HEK293 (cell line): ENCODE measurements at regions not wholly inside any gene's neighbourhood (a gene's known extent, or its start where the extent isn't known, plus 50 kb on each side); places are given as distances from the start of the nearest gene placed in this dataset.

ENCODE experiments used
- BCL11A ChIP-seq: fragments of 450-650 bp; formaldehyde crosslinking; IDR thresholded peaks from 2 replicates; pipeline ENCODE4 v1.5.1; 2016; ENCODE audit warnings: low read depth, missing biosample characterization, missing genetic modification characterization
- ZNF114 ChIP-seq: fragments of 450-650 bp; formaldehyde crosslinking; IDR thresholded peaks from 2 replicates; pipeline ENCODE4 v1.5.0; 2017; ENCODE audit warnings: missing biosample characterization, missing genetic modification characterization
- TF ChIP-seq, protein P1 (sequence below): fragments of 450-650 bp; formaldehyde crosslinking; IDR thresholded peaks from 2 replicates; pipeline ENCODE4 v1.5.1; 2016; ENCODE audit warnings: missing biosample characterization, missing genetic modification characterization
- TF ChIP-seq, protein P2 (sequence below): fragments of 450-650 bp; formaldehyde crosslinking; IDR thresholded peaks from 2 replicates; pipeline ENCODE4 v1.5.1; 2016; ENCODE audit warnings: missing biosample characterization, missing genetic modification characterization
- TF ChIP-seq, protein P3 (sequence below): fragments of 450-650 bp; IDR thresholded peaks from 2 replicates; pipeline ENCODE4 v1.5.1; 2018; ENCODE audit warnings: missing biosample characterization, missing genetic modification characterization
- TF ChIP-seq, protein P4 (sequence below): fragments of 450-650 bp; formaldehyde crosslinking; IDR thresholded peaks from 2 replicates; pipeline ENCODE4 v1.5.1; 2016; ENCODE audit warnings: missing biosample characterization, missing genetic modification characterization
- TF ChIP-seq, protein P5 (sequence below): fragments of 450-650 bp; formaldehyde crosslinking; IDR thresholded peaks from 2 replicates; pipeline ENCODE4 v1.5.1; 2016; ENCODE audit warnings: missing biosample characterization, missing genetic modification characterization, borderline replicate concordance
- TF ChIP-seq, protein P6 (sequence below): fragments of 450-650 bp; formaldehyde crosslinking; IDR thresholded peaks from 2 replicates; pipeline ENCODE4 v1.5.1; 2016; ENCODE audit warnings: missing biosample characterization, missing genetic modification characterization
- TF ChIP-seq, protein P7 (sequence below): fragments of 450-650 bp; formaldehyde crosslinking; IDR thresholded peaks from 2 replicates; pipeline ENCODE4 v1.5.1; 2016; ENCODE audit warnings: missing biosample characterization, missing genetic modification characterization

DNA sequence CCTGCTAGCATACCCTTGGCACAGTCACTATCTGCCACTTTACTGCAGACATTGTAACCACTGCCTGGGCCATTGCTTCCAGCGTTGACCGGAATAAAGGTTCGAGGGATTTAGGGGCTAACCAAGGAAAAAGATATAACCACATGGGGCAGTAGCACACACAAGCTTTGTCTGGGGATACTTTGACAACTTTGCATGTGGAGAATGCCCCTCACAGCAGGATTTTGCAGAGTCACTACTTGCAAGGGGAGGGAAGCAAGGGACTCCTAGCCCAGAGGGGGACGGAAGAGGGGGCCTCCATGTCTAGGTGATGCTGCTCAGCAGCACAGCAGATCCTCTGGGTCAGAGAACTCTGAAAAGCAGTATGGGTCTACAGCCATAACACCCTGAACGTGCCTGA lies 138.7 kb downstream of the SPP2 start:
- TF ChIP-seq, protein P1, sequence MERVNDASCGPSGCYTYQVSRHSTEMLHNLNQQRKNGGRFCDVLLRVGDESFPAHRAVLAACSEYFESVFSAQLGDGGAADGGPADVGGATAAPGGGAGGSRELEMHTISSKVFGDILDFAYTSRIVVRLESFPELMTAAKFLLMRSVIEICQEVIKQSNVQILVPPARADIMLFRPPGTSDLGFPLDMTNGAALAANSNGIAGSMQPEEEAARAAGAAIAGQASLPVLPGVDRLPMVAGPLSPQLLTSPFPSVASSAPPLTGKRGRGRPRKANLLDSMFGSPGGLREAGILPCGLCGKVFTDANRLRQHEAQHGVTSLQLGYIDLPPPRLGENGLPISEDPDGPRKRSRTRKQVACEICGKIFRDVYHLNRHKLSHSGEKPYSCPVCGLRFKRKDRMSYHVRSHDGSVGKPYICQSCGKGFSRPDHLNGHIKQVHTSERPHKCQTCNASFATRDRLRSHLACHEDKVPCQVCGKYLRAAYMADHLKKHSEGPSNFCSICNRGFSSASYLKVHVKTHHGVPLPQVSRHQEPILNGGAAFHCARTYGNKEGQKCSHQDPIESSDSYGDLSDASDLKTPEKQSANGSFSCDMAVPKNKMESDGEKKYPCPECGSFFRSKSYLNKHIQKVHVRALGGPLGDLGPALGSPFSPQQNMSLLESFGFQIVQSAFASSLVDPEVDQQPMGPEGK (tag by site-specific recombination), result no peak
- TF ChIP-seq, protein P2, sequence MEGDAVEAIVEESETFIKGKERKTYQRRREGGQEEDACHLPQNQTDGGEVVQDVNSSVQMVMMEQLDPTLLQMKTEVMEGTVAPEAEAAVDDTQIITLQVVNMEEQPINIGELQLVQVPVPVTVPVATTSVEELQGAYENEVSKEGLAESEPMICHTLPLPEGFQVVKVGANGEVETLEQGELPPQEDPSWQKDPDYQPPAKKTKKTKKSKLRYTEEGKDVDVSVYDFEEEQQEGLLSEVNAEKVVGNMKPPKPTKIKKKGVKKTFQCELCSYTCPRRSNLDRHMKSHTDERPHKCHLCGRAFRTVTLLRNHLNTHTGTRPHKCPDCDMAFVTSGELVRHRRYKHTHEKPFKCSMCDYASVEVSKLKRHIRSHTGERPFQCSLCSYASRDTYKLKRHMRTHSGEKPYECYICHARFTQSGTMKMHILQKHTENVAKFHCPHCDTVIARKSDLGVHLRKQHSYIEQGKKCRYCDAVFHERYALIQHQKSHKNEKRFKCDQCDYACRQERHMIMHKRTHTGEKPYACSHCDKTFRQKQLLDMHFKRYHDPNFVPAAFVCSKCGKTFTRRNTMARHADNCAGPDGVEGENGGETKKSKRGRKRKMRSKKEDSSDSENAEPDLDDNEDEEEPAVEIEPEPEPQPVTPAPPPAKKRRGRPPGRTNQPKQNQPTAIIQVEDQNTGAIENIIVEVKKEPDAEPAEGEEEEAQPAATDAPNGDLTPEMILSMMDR (tag by site-specific recombination), result no peak
- TF ChIP-seq ZNF114 (tag by site-specific recombination) (no peak), BCL11A (tag by site-specific recombination) (no peak)
- TF ChIP-seq, protein P3, sequence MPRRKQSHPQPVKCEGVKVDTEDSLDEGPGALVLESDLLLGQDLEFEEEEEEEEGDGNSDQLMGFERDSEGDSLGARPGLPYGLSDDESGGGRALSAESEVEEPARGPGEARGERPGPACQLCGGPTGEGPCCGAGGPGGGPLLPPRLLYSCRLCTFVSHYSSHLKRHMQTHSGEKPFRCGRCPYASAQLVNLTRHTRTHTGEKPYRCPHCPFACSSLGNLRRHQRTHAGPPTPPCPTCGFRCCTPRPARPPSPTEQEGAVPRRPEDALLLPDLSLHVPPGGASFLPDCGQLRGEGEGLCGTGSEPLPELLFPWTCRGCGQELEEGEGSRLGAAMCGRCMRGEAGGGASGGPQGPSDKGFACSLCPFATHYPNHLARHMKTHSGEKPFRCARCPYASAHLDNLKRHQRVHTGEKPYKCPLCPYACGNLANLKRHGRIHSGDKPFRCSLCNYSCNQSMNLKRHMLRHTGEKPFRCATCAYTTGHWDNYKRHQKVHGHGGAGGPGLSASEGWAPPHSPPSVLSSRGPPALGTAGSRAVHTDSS, result no peak
- TF ChIP-seq, protein P4, sequence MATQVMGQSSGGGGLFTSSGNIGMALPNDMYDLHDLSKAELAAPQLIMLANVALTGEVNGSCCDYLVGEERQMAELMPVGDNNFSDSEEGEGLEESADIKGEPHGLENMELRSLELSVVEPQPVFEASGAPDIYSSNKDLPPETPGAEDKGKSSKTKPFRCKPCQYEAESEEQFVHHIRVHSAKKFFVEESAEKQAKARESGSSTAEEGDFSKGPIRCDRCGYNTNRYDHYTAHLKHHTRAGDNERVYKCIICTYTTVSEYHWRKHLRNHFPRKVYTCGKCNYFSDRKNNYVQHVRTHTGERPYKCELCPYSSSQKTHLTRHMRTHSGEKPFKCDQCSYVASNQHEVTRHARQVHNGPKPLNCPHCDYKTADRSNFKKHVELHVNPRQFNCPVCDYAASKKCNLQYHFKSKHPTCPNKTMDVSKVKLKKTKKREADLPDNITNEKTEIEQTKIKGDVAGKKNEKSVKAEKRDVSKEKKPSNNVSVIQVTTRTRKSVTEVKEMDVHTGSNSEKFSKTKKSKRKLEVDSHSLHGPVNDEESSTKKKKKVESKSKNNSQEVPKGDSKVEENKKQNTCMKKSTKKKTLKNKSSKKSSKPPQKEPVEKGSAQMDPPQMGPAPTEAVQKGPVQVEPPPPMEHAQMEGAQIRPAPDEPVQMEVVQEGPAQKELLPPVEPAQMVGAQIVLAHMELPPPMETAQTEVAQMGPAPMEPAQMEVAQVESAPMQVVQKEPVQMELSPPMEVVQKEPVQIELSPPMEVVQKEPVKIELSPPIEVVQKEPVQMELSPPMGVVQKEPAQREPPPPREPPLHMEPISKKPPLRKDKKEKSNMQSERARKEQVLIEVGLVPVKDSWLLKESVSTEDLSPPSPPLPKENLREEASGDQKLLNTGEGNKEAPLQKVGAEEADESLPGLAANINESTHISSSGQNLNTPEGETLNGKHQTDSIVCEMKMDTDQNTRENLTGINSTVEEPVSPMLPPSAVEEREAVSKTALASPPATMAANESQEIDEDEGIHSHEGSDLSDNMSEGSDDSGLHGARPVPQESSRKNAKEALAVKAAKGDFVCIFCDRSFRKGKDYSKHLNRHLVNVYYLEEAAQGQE (tag by site-specific recombination), result no peak
- TF ChIP-seq, protein P5, sequence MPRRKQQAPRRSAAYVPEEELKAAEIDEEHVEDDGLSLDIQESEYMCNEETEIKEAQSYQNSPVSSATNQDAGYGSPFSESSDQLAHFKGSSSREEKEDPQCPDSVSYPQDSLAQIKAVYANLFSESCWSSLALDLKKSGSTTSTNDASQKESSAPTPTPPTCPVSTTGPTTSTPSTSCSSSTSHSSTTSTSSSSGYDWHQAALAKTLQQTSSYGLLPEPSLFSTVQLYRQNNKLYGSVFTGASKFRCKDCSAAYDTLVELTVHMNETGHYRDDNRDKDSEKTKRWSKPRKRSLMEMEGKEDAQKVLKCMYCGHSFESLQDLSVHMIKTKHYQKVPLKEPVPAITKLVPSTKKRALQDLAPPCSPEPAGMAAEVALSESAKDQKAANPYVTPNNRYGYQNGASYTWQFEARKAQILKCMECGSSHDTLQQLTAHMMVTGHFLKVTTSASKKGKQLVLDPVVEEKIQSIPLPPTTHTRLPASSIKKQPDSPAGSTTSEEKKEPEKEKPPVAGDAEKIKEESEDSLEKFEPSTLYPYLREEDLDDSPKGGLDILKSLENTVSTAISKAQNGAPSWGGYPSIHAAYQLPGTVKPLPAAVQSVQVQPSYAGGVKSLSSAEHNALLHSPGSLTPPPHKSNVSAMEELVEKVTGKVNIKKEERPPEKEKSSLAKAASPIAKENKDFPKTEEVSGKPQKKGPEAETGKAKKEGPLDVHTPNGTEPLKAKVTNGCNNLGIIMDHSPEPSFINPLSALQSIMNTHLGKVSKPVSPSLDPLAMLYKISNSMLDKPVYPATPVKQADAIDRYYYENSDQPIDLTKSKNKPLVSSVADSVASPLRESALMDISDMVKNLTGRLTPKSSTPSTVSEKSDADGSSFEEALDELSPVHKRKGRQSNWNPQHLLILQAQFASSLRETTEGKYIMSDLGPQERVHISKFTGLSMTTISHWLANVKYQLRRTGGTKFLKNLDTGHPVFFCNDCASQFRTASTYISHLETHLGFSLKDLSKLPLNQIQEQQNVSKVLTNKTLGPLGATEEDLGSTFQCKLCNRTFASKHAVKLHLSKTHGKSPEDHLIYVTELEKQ (tag by site-specific recombination), result no peak
- TF ChIP-seq, protein P6, sequence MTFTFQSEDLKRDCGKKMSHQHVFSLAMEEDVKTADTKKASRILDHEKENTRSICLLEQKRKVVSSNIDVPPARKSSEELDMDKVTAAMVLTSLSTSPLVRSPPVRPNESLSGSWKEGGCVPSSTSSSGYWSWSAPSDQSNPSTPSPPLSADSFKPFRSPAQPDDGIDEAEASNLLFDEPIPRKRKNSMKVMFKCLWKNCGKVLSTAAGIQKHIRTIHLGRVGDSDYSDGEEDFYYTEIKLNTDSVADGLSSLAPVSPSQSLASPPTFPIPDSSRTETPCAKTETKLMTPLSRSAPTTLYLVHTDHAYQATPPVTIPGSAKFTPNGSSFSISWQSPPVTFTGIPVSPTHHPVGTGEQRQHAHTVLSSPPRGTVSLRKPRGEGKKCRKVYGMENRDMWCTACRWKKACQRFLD, result no peak
- TF ChIP-seq, protein P7, sequence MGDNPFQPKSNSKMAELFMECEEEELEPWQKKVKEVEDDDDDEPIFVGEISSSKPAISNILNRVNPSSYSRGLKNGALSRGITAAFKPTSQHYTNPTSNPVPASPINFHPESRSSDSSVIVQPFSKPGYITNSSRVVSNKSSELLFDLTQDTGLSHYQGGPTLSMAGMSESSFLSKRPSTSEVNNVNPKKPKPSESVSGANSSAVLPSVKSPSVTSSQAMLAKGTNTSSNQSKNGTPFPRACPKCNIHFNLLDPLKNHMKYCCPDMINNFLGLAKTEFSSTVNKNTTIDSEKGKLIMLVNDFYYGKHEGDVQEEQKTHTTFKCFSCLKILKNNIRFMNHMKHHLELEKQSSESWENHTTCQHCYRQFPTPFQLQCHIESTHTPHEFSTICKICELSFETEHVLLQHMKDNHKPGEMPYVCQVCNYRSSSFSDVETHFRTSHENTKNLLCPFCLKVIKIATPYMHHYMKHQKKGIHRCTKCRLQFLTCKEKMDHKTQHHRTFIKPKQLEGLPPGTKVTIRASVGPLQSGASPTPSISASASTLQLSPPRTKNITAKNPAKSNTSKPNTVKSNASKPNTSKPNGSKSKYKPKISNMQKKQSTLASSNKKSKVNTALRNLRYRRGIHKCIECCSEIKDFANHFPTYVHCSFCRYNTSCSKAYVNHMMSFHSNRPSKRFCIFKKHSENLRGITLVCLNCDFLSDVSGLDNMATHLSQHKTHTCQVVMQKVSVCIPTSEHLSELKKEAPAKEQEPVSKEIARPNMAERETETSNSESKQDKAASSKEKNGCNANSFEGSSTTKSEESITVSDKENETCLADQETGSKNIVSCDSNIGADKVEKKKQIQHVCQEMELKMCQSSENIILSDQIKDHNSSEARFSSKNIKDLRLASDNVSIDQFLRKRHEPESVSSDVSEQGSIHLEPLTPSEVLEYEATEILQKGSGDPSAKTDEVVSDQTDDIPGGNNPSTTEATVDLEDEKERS (tag by site-specific recombination), result no peak
